ENCODE measurements at regions not wholly inside any gene's neighbourhood (a gene's known extent, or its start where the extent isn't known, plus 50 kb on each side); places are given as distances from the start of the nearest gene placed in this dataset.

DNA sequence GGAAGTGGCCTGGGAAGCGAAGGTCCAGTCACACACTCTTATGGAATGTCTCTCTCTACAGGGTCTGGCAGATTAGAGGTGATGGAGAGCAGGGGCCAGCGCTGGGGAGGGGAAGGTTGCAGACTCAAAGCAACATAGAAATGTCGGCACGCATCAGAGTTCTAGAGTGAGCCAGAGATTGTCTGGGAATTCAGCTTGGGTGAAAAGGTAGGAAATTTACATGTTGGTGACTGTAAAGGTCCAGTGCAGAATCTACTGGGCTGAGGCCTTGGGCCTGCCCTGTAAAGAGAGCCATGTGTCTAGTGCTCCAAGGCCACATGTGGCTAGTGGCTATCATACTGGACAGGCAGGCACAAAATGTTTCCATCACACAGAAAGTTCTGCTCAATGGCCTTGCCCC is 80.8 kb downstream of the FOXA2 start:
- TF ChIP-seq POLR2A (IDR thresholded peaks at IDR 0.05; ENCODE audit: low read depth, low read length) (no peak), SPI1 (IDR thresholded peaks at IDR 0.05; ENCODE audit: low read depth, low read length) (no peak)
